HepG2 (cell line): ENCODE measurements at regions not wholly inside any gene's neighbourhood (a gene's known extent, or its start where the extent isn't known, plus 50 kb on each side); places are given as distances from the start of the nearest gene placed in this dataset.

Source experiments
- ATAC-seq: fragments of 200-7000 bp; cut with Tn5 transposase; 3 replicates; pipeline ENCODE4 v1.9.1; 2020; ENCODE audit warnings: mild to moderate bottlenecking, moderate library complexity
- BruUV-seq: library from RNA; stranded (reverse); fragments of 400-500 nt; replicated peaks from 2 replicates; lab custom pipeline; 2021; lab: Mats Ljungman, UMichigan
- CTCF ChIA-PET: fragments of 300-600 bp; formaldehyde crosslinking; extraction: SDS; loops from one replicate; lab custom pipeline; 2021; ENCODE audit warnings: low total read pairs, inconsistent platforms, low intra/inter-chr PET ratio; lab: Yijun Ruan, JAX
- POLR2A ChIA-PET: fragments of 350-600 bp; sonication (Branson Sonifier 250); formaldehyde crosslinking; loops from one replicate; lab custom pipeline; 2020; ENCODE audit warnings: antibody characterized with exemption, inconsistent platforms; lab: Yijun Ruan, JAX
- DNase-seq: peaks from one replicate; pipeline ENCODE4 v3.0.0-alpha.2; 2015; ENCODE audit warnings: low spot score
- FAIRE-seq: peaks from 3 replicates; lab custom pipeline; 2011; peaks lifted over from hg19 to GRCh38; lab: Jason Lieb, UNC
- H2AFZ ChIP-seq: one replicate; pipeline ENCODE4 v1.6.1; 2011; ENCODE audit warnings: low read length, inconsistent platforms
- H3K27ac ChIP-seq: fragments of 300-600 bp; 3 replicates; pipeline ENCODE4 v1.8.0; 2011; ENCODE audit warnings: mixed run types, mild to moderate bottlenecking, mixed read lengths, low read length, inconsistent platforms; ENCODE audit not compliant: insufficient read depth; ENCODE audit errors: extremely low read length
- H3K27me3 ChIP-seq, 2 experiments: fragments of 200-600 bp in 1 of 2; 2 replicates in 1 of 2; 3 replicates in 1 of 2; pipeline versions ENCODE4 v1.6.0 to v1.8.0; 2011; ENCODE audit warnings: low read length in 2 of 2, mild to moderate bottlenecking in 2 of 2, moderate library complexity in 2 of 2, inconsistent platforms in 1 of 2; ENCODE audit not compliant: insufficient read depth in 2 of 2, control insufficient read depth in 1 of 2
- H3K36me3 ChIP-seq, 2 experiments: fragments of 200-600 bp in 1 of 2; replicated peaks in 1 of 2; 2 replicates in 1 of 2; 3 replicates in 1 of 2; pipeline versions ENCODE4 v1.5.1 to v1.8.0; 2011; ENCODE audit warnings: low read length in 2 of 2, inconsistent platforms in 1 of 2; ENCODE audit not compliant: insufficient read depth in 2 of 2, control insufficient read depth in 1 of 2
- H3K4me1 ChIP-seq: 2 replicates; pipeline ENCODE4 v1.5.1; 2012; ENCODE audit warnings: low read length, inconsistent platforms; ENCODE audit not compliant: insufficient read depth
- H3K4me2 ChIP-seq: 2 replicates; pipeline ENCODE4 v1.6.0; 2011; ENCODE audit warnings: low read depth, low read length, inconsistent platforms
- H3K4me3 ChIP-seq, 3 experiments: fragments of 200-600 bp in 1 of 3; sonication (generic), shearing (Covaris generic) in 1 of 3; replicated peaks in 1 of 3; 2 replicates each; pipeline ENCODE4 v1.5.1; 2011 to 2016; ENCODE audit warnings: low read length in 3 of 3, inconsistent platforms in 2 of 3, low read depth in 2 of 3, mild to moderate bottlenecking in 2 of 3, control low read depth in 1 of 3, mixed read lengths in 1 of 3; ENCODE audit not compliant: insufficient read depth in 1 of 3
- H3K79me2 ChIP-seq: one replicate; pipeline ENCODE4 v1.6.1; 2011; ENCODE audit warnings: low read length, inconsistent platforms; ENCODE audit not compliant: insufficient read depth
- H3K9ac ChIP-seq: 2 replicates; pipeline ENCODE4 v1.6.0; 2011; ENCODE audit warnings: mild to moderate bottlenecking, low read depth, low read length, inconsistent platforms; ENCODE audit not compliant: insufficient read depth
- H3K9me3 ChIP-seq: 2 replicates; pipeline ENCODE4 v1.5.1; 2012; ENCODE audit warnings: mild to moderate bottlenecking, low read length
- H4K20me1 ChIP-seq: 2 replicates; pipeline ENCODE4 v1.6.0; 2011; ENCODE audit warnings: inconsistent platforms, mild to moderate bottlenecking, low read length, moderate library complexity; ENCODE audit not compliant: insufficient read depth
- CC2D1A ChIP-seq: sonication (generic); formaldehyde crosslinking; IDR thresholded peaks from 2 replicates; pipeline ENCODE4 v1.8.1; 2023; ENCODE audit warnings: mild to moderate bottlenecking, missing genetic modification reagents
- EHMT2 ChIP-seq: fragments of 200-600 bp; sonication (generic); IDR thresholded peaks from 2 replicates; pipeline ENCODE4 v1.7.0; 2017; ENCODE audit warnings: antibody characterized with exemption, low read depth, low read length, borderline replicate concordance
- HOXA9 ChIP-seq: sonication (generic); formaldehyde crosslinking; IDR thresholded peaks from 2 replicates; pipeline ENCODE4 v1.8.1; 2022; ENCODE audit warnings: missing genetic modification reagents, mild to moderate bottlenecking, moderate library complexity, borderline replicate concordance
- KDM2A ChIP-seq: sonication (generic); formaldehyde crosslinking; IDR thresholded peaks from 2 replicates; pipeline ENCODE4 v1.4.0; 2020; ENCODE audit warnings: low read depth, missing genetic modification reagents, borderline replicate concordance
- PHF5A ChIP-seq: IDR thresholded peaks from one replicate; pipeline ENCODE4 v1.6.1; 2018; ENCODE audit warnings: low read depth, missing genetic modification reagents; ENCODE audit not compliant: unreplicated experiment
- RXRA ChIP-seq: sonication (generic); formaldehyde crosslinking; IDR thresholded peaks from 2 replicates; pipeline ENCODE4 v1.5.1; 2020; ENCODE audit warnings: missing genetic modification reagents
- SRSF4 ChIP-seq: fragments of 200-400 bp; formaldehyde crosslinking; IDR thresholded peaks from one replicate; pipeline ENCODE4 v1.6.1; 2018; ENCODE audit warnings: mild to moderate bottlenecking, low read depth, low read length, moderate library complexity; ENCODE audit not compliant: poor library complexity, severe bottlenecking
- SRSF9 ChIP-seq: fragments of 200-400 bp; formaldehyde crosslinking; IDR thresholded peaks from 2 replicates; pipeline ENCODE4 v1.6.1; 2018; ENCODE audit warnings: borderline replicate concordance, mild to moderate bottlenecking, low read depth, low read length; ENCODE audit not compliant: insufficient read depth, poor library complexity, severe bottlenecking
- ZMYM2 ChIP-seq: sonication (generic); formaldehyde crosslinking; IDR thresholded peaks from 2 replicates; pipeline ENCODE4 v1.8.0; 2022; ENCODE audit warnings: mild to moderate bottlenecking, missing genetic modification reagents
- ZNF619 ChIP-seq: sonication (generic); formaldehyde crosslinking; IDR thresholded peaks from 2 replicates; pipeline ENCODE4 v1.4.0; 2020; ENCODE audit warnings: mild to moderate bottlenecking, missing genetic modification reagents
- ZNF816 ChIP-seq: sonication (generic); formaldehyde crosslinking; IDR thresholded peaks from 2 replicates; pipeline ENCODE4 v1.8.0; 2022; ENCODE audit warnings: missing genetic modification reagents, mild to moderate bottlenecking, borderline replicate concordance
- WGBS: methylation state at CpG from one replicate; pipeline ENCODE4 v1.1.6; 2017; ENCODE audit warnings: low lambda C conversion rate; 5-methylcytosine and 5-hydroxymethylcytosine counted together
- in situ Hi-C: cut with HindIII; loops from 2 replicates; pipeline ENCODE4 v1.10.0; 2017; ENCODE audit warnings: low pct_unique_long_range_greater_than_20kb; ENCODE audit not compliant: extremely low pct_ligation_motif_present
- intact Hi-C: fragments of 100-400 bp; cut with micrococcal nuclease; formaldehyde crosslinking; loops from one replicate; pipeline ENCODE4 v1.10.0; 2022; ENCODE audit not compliant: unreplicated experiment
- TF ChIP-seq, protein P1 (sequence below): sonication (generic); formaldehyde crosslinking; IDR thresholded peaks from 2 replicates; pipeline ENCODE4 v1.8.1; 2023; ENCODE audit warnings: mild to moderate bottlenecking, moderate library complexity, missing genetic modification reagents
- TF ChIP-seq, protein P2 (sequence below): sonication (generic); formaldehyde crosslinking; IDR thresholded peaks from 2 replicates; pipeline ENCODE4 v1.4.0; 2020; ENCODE audit warnings: low read depth, mild to moderate bottlenecking, missing genetic modification reagents
- TF ChIP-seq, protein P3 (sequence below): sonication (generic); formaldehyde crosslinking; IDR thresholded peaks from 2 replicates; pipeline ENCODE4 v1.9.0; 2022; ENCODE audit warnings: low read depth, missing genetic modification reagents
- TF ChIP-seq, protein P4 (sequence below): sonication (generic); formaldehyde crosslinking; IDR thresholded peaks from 2 replicates; pipeline ENCODE4 v1.8.1; 2023; ENCODE audit warnings: mild to moderate bottlenecking, missing genetic modification reagents
- TF ChIP-seq, protein P5 (sequence below): sonication (generic); formaldehyde crosslinking; IDR thresholded peaks from 2 replicates; pipeline ENCODE4 v1.4.0; 2020; ENCODE audit warnings: missing genetic modification reagents

DNA sequence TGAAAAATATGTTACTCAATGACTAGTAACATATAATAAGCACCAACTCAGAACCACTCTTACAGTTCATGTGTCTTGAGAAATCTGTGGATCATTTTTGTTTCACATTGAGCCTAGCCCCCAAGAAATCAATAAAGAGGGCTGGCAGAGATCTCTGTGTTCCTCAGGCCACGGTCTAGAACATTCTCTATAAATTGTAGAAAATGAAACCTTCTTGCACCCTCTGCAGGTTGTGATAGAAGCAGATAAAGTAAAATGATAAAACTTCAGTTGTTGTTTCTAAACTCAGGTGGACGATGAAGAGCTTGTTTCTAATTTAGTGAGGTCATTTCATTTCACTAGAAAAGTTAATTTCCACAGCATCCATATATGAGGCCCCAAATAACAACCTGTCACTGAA lies 182.7 kb downstream of the KIT start:
- Histone ChIP-seq H3K4me1 (no peaks in the 10 kb centered on the region), H3K27me3 (no peaks in the 10 kb centered on the region), H3K4me3 (no peak overlapping the region), H4K20me1 (no peaks in the 10 kb centered on the region), H3K4me2 (no peak overlapping the region), H3K36me3 (no peaks in the 10 kb centered on the region), H3K9me3 (no peaks in the 10 kb centered on the region), H2AFZ (no peak overlapping the region), H3K9ac (no peak overlapping the region), H3K27ac (no peak overlapping the region), H3K79me2 (no peaks in the 10 kb centered on the region)
- POLR2A ChIA-PET, result no interaction called here
- 0% methylated on average over 2 of the region's 2 CpGs for WGBS
- DNase-seq (no peak), FAIRE-seq (no peak), ATAC-seq (no peak)
- BruUV-seq, result no TSS peak
- in situ Hi-C loops (no loop called here), intact Hi-C loops (no loop called here)
- CTCF ChIA-PET, result no interaction called here
- TF ChIP-seq, protein P1, sequence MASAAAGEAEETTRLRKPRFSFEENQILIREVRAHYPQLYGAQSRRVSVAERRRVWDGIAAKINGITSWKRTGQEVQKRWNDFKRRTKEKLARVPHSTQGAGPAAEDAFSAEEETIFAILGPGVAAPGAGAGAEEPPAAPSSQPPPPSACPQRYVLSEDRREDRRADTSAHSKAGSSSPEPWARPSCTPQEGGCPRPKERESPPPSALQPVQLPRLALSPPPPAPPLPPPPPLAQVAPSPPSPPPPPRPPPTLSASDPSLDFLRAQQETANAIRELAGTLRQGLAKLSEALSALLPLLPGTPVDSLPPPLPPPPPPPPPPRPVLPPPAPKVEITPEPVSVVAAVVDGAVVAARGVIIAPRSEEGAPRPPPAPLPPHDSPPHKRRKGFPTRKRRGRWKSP (CRISPR knock-in tag), result no peak
- TF ChIP-seq PHF5A (no peak), ZNF816 (CRISPR knock-in tag) (no peak), EHMT2 (no peak), KDM2A (CRISPR knock-in tag) (no peak), SRSF9 (no peak), RXRA (CRISPR knock-in tag) (no peak), HOXA9 (no peak), CC2D1A (CRISPR knock-in tag) (no peak), SRSF4 (no peak), ZNF619 (CRISPR knock-in tag) (no peak), ZMYM2 (no peak)
- TF ChIP-seq, protein P2, sequence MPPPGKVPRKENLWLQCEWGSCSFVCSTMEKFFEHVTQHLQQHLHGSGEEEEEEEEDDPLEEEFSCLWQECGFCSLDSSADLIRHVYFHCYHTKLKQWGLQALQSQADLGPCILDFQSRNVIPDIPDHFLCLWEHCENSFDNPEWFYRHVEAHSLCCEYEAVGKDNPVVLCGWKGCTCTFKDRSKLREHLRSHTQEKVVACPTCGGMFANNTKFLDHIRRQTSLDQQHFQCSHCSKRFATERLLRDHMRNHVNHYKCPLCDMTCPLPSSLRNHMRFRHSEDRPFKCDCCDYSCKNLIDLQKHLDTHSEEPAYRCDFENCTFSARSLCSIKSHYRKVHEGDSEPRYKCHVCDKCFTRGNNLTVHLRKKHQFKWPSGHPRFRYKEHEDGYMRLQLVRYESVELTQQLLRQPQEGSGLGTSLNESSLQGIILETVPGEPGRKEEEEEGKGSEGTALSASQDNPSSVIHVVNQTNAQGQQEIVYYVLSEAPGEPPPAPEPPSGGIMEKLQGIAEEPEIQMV (CRISPR knock-in tag), result no peak
- TF ChIP-seq, protein P3, sequence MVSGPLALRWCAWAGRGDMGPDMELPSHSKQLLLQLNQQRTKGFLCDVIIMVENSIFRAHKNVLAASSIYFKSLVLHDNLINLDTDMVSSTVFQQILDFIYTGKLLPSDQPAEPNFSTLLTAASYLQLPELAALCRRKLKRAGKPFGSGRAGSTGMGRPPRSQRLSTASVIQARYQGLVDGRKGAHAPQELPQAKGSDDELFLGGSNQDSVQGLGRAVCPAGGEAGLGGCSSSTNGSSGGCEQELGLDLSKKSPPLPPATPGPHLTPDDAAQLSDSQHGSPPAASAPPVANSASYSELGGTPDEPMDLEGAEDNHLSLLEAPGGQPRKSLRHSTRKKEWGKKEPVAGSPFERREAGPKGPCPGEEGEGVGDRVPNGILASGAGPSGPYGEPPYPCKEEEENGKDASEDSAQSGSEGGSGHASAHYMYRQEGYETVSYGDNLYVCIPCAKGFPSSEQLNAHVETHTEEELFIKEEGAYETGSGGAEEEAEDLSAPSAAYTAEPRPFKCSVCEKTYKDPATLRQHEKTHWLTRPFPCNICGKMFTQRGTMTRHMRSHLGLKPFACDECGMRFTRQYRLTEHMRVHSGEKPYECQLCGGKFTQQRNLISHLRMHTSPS, result no peak
- TF ChIP-seq, protein P4, sequence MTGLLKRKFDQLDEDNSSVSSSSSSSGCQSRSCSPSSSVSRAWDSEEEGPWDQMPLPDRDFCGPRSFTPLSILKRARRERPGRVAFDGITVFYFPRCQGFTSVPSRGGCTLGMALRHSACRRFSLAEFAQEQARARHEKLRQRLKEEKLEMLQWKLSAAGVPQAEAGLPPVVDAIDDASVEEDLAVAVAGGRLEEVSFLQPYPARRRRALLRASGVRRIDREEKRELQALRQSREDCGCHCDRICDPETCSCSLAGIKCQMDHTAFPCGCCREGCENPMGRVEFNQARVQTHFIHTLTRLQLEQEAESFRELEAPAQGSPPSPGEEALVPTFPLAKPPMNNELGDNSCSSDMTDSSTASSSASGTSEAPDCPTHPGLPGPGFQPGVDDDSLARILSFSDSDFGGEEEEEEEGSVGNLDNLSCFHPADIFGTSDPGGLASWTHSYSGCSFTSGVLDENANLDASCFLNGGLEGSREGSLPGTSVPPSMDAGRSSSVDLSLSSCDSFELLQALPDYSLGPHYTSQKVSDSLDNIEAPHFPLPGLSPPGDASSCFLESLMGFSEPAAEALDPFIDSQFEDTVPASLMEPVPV (CRISPR knock-in tag), result no peak
- TF ChIP-seq, protein P5, sequence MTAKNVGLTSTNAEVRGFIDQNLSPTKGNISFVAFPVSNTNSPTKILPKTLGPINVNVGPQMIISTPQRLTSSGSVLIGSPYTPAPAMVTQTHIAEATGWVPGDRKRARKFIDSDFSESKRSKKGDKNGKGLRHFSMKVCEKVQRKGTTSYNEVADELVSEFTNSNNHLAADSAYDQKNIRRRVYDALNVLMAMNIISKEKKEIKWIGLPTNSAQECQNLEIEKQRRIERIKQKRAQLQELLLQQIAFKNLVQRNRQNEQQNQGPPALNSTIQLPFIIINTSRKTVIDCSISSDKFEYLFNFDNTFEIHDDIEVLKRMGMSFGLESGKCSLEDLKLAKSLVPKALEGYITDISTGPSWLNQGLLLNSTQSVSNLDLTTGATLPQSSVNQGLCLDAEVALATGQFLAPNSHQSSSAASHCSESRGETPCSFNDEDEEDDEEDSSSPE, result no peak
